Astrocyte (in vitro differentiated cells and primary cell): ENCODE measurements at regions not wholly inside any gene's neighbourhood (a gene's known extent, or its start where the extent isn't known, plus 50 kb on each side); places are given as distances from the start of the nearest gene placed in this dataset.
"Not testable (repeated sequence)": the region's sequence is repeated elsewhere in the genome, so short reads cannot be mapped to it uniquely, and the experiment has no call there.

Experiments
- DNase-seq: peaks from one replicate; pipeline ENCODE4 v3.0.0-alpha.2; 2010; ENCODE audit warnings: low read depth
- FAIRE-seq: peaks from 2 replicates; lab custom pipeline; 2011; peaks lifted over from hg19 to GRCh38; lab: Jason Lieb, UNC
- H2AFZ ChIP-seq: 2 replicates; pipeline ENCODE4 v1.6.0; 2012; ENCODE audit warnings: low read depth, low read length, inconsistent platforms
- H3K27ac ChIP-seq: 2 replicates; pipeline ENCODE4 v1.5.1; 2011; ENCODE audit warnings: low read depth, low read length, inconsistent platforms
- H3K27me3 ChIP-seq: 2 replicates; pipeline ENCODE4 v1.6.0; 2011; ENCODE audit warnings: low read length, inconsistent platforms; ENCODE audit not compliant: insufficient read depth
- H3K36me3 ChIP-seq: 2 replicates; pipeline ENCODE4 v1.5.1; 2011; ENCODE audit warnings: low read length, inconsistent platforms; ENCODE audit not compliant: insufficient read depth
- H3K4me1 ChIP-seq: 2 replicates; pipeline ENCODE4 v1.5.1; 2011; ENCODE audit warnings: low read length, inconsistent platforms; ENCODE audit not compliant: insufficient read depth
- H3K4me2 ChIP-seq: 2 replicates; pipeline ENCODE4 v1.6.0; 2012; ENCODE audit warnings: low read length, inconsistent platforms
- H3K4me3 ChIP-seq: 2 replicates; pipeline ENCODE4 v1.5.1; 2011; ENCODE audit warnings: low read depth, mild to moderate bottlenecking, low read length, inconsistent platforms; ENCODE audit not compliant: insufficient read depth
- H3K79me2 ChIP-seq: 2 replicates; pipeline ENCODE4 v1.6.0; 2012; ENCODE audit warnings: mild to moderate bottlenecking, low read length, inconsistent platforms; ENCODE audit not compliant: insufficient read depth
- H3K9ac ChIP-seq: 2 replicates; pipeline ENCODE4 v1.6.0; 2012; ENCODE audit warnings: mild to moderate bottlenecking, low read length, inconsistent platforms
- H3K9me3 ChIP-seq: 2 replicates; pipeline ENCODE4 v1.5.1; 2012; ENCODE audit warnings: low read depth, mild to moderate bottlenecking, low read length, inconsistent platforms; ENCODE audit not compliant: insufficient read depth
- H4K20me1 ChIP-seq: 2 replicates; pipeline ENCODE4 v1.6.0; 2012; ENCODE audit warnings: low read length, inconsistent platforms; ENCODE audit not compliant: insufficient read depth
- H3K27ac Mint-ChIP-seq: one replicate; pipeline ENCODE4 v1.8.0; 2021; ENCODE audit warnings: mild to moderate bottlenecking, mixed read lengths; ENCODE audit not compliant: unreplicated experiment
- H3K27me3 Mint-ChIP-seq: one replicate; pipeline ENCODE4 v1.8.0; 2021; ENCODE audit warnings: low read depth, mixed read lengths; ENCODE audit not compliant: unreplicated experiment
- H3K36me3 Mint-ChIP-seq: one replicate; pipeline ENCODE4 v1.8.0; 2021; ENCODE audit warnings: low read depth, mixed read lengths; ENCODE audit not compliant: unreplicated experiment
- H3K4me1 Mint-ChIP-seq: one replicate; pipeline ENCODE4 v1.8.0; 2021; ENCODE audit warnings: low read depth, mixed read lengths; ENCODE audit not compliant: unreplicated experiment
- H3K4me3 Mint-ChIP-seq: one replicate; pipeline ENCODE4 v1.8.0; 2021; ENCODE audit warnings: mild to moderate bottlenecking, moderate library complexity, mixed read lengths; ENCODE audit not compliant: unreplicated experiment
- H3K9me3 Mint-ChIP-seq: one replicate; pipeline ENCODE4 v1.8.0; 2021; ENCODE audit warnings: mild to moderate bottlenecking, mixed read lengths; ENCODE audit not compliant: unreplicated experiment

GRCh38 chr22:10768875-10769274, 4759.1 kb upstream of the OR11H1 start:
- not testable (repeated sequence) for H3K4me3 ChIP-seq, H2AFZ ChIP-seq, H3K4me2 ChIP-seq, H3K9ac ChIP-seq, H4K20me1 ChIP-seq, H3K36me3 Mint-ChIP-seq, H3K79me2 ChIP-seq, H3K4me1 Mint-ChIP-seq, DNase-seq, H3K36me3 ChIP-seq, H3K4me3 Mint-ChIP-seq, H3K27me3 Mint-ChIP-seq, H3K27ac Mint-ChIP-seq, H3K27ac ChIP-seq, H3K4me1 ChIP-seq, H3K27me3 ChIP-seq, FAIRE-seq, H3K9me3 ChIP-seq
- H3K9me3 Mint-ChIP-seq: peaks cover 19% of the 10 kb centered on the region

- not testable (repeated sequence) for DNase-seq, H3K4me1 ChIP-seq, H3K27ac ChIP-seq, H4K20me1 ChIP-seq, H3K4me1 Mint-ChIP-seq, H3K4me3 Mint-ChIP-seq, H3K36me3 ChIP-seq, H3K4me2 ChIP-seq, H3K9me3 ChIP-seq, FAIRE-seq, H3K9ac ChIP-seq, H3K36me3 Mint-ChIP-seq, H3K27me3 Mint-ChIP-seq, H3K79me2 ChIP-seq, H2AFZ ChIP-seq, H3K4me3 ChIP-seq, H3K27me3 ChIP-seq, H3K27ac Mint-ChIP-seq
- H3K9me3 Mint-ChIP-seq: peaks cover 24% of the 10 kb centered on the region
Measured at GRCh38 chr22:10771744-10772143, 4756.2 kb upstream of the OR11H1 start.

- not testable (repeated sequence) for H3K27ac ChIP-seq, FAIRE-seq
Measured at GRCh38 chr22:10773341-10773740, 4754.7 kb upstream of the OR11H1 start.

GRCh38 chr22:10775601-10776357, 4752.2 kb upstream of the OR11H1 start:
- H3K4me3 Mint-ChIP-seq, H3K9ac ChIP-seq, H3K27me3 ChIP-seq, H3K9me3 ChIP-seq, DNase-seq, H3K27ac Mint-ChIP-seq, H3K4me2 ChIP-seq, H4K20me1 ChIP-seq, H3K79me2 ChIP-seq, FAIRE-seq, H3K36me3 Mint-ChIP-seq, H3K4me1 Mint-ChIP-seq, H2AFZ ChIP-seq, H3K27me3 Mint-ChIP-seq, H3K4me1 ChIP-seq, H3K27ac ChIP-seq, H3K36me3 ChIP-seq, H3K4me3 ChIP-seq: not testable (repeated sequence)
- peaks cover 15% of the 10 kb centered on the region for H3K9me3 Mint-ChIP-seq

More at GRCh38 chr22:10773341-10773740, 4754.7 kb upstream of the OR11H1 start:
- H3K4me1 Mint-ChIP-seq, H3K27me3 ChIP-seq, H4K20me1 ChIP-seq, H3K79me2 ChIP-seq, H3K36me3 Mint-ChIP-seq, H3K4me2 ChIP-seq, H3K27me3 Mint-ChIP-seq, H3K9ac ChIP-seq, H3K36me3 ChIP-seq, H3K4me1 ChIP-seq, H3K9me3 ChIP-seq, DNase-seq, H3K27ac Mint-ChIP-seq, H2AFZ ChIP-seq, H3K4me3 Mint-ChIP-seq, H3K4me3 ChIP-seq: not testable (repeated sequence)
- H3K9me3 Mint-ChIP-seq: peaks cover 16% of the 10 kb centered on the region

- H3K9me3 Mint-ChIP-seq: peaks cover 15% of the 10 kb centered on the region
- not testable (repeated sequence) for H3K27me3 ChIP-seq, H3K27ac ChIP-seq, H3K79me2 ChIP-seq, H2AFZ ChIP-seq, FAIRE-seq, H3K9me3 ChIP-seq, H4K20me1 ChIP-seq, H3K4me3 ChIP-seq, DNase-seq, H3K4me1 Mint-ChIP-seq, H3K4me2 ChIP-seq, H3K4me3 Mint-ChIP-seq, H3K27me3 Mint-ChIP-seq, H3K9ac ChIP-seq, H3K4me1 ChIP-seq, H3K27ac Mint-ChIP-seq, H3K36me3 ChIP-seq, H3K36me3 Mint-ChIP-seq
Measured at GRCh38 chr22:10776358-10776729, 4751.6 kb upstream of the OR11H1 start.

- not testable (repeated sequence) for DNase-seq, FAIRE-seq
- H3K9me3 Mint-ChIP-seq: peaks cover 14% of the 10 kb centered on the region
Measured at GRCh38 chr22:10777733-10778132, 4750.3 kb upstream of the OR11H1 start.

More at GRCh38 chr22:10777733-10778132, 4750.3 kb upstream of the OR11H1 start:
- not testable (repeated sequence) for H3K4me1 ChIP-seq, H3K27ac ChIP-seq, H3K36me3 ChIP-seq, H3K36me3 Mint-ChIP-seq, H3K27me3 ChIP-seq, H3K4me1 Mint-ChIP-seq, H3K27ac Mint-ChIP-seq, H4K20me1 ChIP-seq, H3K4me3 ChIP-seq, H3K4me3 Mint-ChIP-seq, H3K4me2 ChIP-seq, H3K9ac ChIP-seq, H3K27me3 Mint-ChIP-seq, H3K79me2 ChIP-seq, H2AFZ ChIP-seq
- H3K9me3 ChIP-seq: peaks cover 13% of the 10 kb centered on the region
